ENCODE measurements at regions not wholly inside any gene's neighbourhood (a gene's known extent, or its start where the extent isn't known, plus 50 kb on each side); places are given as distances from the start of the nearest gene placed in this dataset.

DNA sequence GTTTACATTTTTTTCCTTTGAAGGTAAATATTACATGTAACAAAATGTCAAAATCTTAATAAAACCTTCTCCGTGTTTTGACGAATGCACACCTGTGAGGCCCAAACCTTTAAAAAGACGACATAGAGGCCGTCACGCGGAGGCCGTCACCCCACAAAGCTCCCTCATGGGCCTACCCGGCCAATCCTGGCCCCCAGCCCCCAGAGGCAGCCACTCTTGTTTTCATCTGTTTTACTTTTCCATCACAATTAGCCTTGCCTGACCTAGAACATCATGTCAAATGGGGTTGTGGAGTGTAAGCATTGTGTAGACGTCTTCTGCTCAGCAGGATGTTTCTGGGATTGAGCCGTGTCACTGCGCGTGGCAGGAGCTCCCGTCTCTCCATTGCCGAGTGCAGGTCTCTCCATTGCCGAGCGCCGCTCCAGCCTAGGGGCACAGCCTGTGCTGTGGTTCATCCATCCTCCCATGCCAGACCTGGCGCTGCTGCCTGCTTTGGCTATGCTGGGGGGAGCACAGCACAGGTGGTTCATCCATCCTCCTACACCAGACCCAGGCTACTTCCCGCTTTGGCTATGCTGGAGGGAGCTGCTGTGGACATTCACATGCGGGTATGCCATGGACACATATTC lies 52.2 kb upstream of the IRX4 start:
- ATAC-seq (no peak), DNase-seq (no peak)

DNA sequence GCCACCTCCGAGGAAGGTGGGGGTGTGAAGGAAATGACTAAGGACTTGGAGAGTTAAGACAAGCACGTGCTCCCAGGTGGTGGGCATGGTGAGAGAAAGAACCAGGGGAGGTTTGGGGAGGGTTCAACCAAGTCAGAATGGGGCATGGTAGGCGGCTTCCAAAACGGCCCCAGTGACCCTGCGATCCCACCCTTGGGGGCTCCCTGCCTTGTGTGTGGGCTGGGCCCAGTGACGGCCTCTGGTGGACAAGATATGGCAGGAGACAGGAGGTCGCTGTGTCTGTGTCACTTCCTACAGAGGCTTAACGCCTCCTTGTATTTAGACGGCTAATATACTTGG lies 51.3 kb upstream of the IRX4 start:
- no peak for ATAC-seq
- DNase-seq = no peak

DNA sequence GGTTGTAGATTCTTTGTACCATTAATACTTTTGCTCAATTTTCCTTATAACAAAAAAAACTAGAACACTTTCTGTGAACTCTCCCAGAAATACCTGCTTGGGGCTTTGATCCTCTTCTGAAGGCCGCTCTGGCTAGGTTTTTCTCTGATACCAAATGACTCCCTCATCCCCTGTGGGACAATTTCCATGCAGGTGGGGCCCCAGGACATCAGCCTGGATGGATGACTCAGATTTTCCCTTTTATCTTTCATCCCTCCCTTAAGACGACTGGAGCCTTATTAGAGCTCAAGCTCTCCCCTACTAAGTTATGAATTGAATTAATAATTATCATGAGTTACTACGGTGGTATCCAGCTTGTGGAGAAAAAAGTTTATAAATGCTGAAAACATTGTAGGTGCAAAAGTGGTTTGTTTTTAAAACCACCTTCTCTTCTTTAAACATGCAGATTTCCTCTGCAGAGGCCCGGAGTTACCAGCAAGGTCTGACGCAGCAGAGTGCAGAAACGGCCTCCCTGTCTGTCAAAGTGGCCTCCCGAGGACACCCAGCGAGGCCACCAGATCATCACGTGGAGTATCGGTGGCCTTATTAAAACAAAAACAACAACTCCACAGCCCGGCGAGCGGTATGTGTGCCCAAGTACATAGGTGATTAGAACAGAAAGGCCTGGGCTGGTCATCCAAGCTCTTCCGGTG lies 50.8 kb upstream of the IRX4 start:
- no peak for DNase-seq

More for the DNA sequence above, 50.8 kb upstream of the IRX4 start:
- ATAC-seq = no peak
